Medulla oblongata (tissue), 1 donor: ENCODE measurements at regions not wholly inside any gene's neighbourhood (a gene's known extent, or its start where the extent isn't known, plus 50 kb on each side); places are given as distances from the start of the nearest gene placed in this dataset.

Source experiments
- DNase-seq: peaks from one replicate; pipeline ENCODE4 v3.0.0-alpha.2; 2015; ENCODE audit errors: extremely low spot score

DNA sequence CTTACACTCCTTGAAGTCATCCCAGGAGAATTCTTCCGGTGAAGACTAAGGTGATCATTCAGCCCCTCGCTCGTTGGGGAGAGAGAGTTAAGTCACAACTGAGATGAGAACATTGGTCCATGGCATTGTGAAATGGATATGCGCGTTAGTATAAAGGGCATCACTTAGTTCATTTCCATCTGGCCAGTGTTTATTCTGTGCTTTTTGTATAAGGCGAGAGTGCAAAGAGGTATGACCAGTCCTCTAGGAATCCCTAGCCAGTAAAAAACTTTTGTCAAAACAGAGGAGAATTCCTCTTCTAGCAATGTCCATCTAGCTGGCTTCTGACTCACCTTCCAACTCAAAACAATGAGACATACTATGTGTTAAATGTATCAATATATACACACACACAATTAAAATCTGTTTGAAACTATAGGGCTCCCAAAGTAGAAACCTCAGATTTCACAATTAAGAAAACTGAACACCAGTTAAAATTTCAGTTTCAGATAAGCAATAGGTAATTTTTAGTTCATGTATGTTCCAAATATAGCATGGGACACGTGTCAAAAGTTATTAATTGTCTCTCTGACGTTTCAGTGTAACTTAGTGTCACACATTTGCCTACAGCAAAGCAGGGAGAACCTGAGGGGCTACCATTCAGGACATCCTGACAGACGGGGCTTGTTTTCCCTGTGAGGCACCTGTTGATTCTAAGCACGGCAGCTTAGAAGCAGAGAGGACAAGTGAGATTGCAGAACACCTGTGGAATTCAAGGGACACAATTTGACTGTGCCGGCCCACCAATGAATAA is 158.9 kb downstream of the KLF6 start:
- no peak for DNase-seq

DNA sequence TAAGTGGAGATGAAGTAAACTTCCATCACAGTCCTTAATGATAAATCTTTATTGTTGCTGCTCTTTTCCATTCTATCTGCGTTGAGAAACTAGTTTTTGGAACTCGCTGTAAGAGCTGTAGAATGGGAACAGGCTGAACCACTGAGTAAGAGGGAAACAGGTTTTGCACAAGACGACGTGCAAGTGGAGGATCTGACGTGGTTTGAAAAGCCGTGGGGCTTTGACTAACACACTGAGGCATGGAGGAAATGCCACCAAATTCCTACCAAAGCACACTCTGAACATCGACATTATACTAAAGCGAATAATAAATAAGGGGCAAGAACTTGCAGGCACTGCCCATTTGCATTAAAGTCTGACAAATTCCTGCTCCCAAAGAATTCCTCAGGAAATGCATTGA is 160.6 kb downstream of the KLF6 start:
- no peak for DNase-seq

DNA sequence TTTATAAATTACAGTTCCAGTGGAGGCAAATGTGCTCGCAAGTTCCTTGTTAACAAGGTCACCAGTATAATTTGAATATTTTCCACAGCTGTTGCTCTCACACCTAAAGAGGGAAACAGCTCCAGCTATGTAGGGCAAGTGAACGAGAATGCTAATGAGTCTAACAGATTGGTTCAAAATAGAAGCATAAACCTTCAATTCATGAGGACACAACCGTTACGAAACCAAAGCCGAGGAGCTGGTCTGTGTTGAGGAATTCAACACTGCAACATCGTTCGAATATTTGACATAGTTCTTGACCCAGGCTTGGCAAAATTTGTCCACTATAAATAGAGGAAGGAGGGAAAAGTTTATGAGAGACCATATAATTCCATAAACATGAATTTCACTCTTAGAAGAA is 161.3 kb downstream of the KLF6 start:
- no peak for DNase-seq

DNA sequence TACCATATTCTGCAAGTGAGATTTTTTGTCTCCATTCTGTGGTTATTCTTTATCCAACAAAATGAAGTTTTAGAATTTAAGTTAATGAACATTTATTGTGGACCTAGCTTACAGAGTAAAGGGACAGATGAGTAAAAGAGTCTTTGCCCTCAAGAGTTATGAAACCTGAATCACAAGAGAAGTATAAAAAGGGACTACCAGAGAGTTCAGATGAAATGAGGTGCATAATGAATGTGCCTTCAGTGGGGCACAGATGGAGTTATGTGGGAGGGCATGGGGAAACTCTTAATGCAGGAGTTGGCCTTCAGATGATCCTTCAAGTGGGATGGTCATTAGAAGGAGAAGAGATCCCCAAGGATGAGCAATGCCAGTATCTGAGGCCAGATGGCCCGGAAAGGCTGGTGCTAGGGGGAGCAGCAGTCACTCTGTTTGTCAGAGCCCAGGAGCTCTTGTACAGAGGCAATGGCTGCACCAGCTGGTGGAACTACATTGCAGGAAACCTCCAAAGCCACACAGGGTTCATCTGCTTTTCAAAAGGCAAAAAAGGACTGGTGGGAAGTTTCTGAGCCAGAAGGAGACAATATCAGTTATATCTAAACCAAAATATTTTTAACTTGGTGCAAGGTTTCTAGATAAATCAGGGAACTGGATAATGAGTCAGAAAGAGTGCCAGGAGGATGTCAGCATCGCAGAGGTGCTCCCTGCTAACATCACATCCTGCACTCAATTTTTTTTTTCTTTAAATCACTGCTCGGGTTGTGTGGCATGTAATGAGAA is 162.0 kb downstream of the KLF6 start:
- no peak for DNase-seq

DNA sequence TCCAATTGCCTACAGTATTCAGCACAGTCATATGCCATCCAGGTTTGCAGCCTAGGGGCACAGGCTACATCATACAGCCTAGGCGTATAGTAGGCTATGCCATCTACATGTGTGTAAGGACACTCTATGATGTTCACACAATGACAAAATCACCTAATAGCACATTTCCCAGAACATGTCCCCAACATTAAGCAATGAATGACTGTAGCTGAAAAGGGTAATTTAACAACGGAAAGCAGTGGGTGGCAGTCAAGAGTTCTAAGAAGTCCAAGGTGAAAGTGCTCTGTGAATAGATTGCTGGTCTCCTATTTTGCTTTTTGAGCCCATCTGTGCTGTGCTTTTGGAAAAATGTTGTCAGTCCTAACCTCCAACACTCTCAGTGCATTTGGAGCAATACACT is 162.6 kb downstream of the KLF6 start:
- DNase-seq = no peak

DNA sequence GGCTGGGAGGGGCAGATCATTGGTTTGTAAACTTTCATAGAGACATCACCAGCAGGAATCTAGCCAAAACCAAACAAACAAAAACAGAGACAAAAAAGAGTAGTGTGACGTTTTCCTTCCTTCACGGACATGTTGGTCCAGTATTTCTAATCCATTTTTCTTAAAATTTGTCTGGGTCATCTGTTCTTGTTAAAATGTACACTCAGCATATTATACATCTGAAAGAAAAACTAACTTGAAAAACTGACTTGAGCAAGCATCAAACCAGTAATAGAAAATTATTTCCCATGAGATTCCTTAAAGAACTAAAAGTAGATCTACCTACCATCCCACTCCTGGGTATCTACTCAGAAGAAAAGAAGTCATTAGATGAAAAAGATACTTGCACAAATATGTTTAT is 164.2 kb downstream of the KLF6 start:
- no peak for DNase-seq

DNA sequence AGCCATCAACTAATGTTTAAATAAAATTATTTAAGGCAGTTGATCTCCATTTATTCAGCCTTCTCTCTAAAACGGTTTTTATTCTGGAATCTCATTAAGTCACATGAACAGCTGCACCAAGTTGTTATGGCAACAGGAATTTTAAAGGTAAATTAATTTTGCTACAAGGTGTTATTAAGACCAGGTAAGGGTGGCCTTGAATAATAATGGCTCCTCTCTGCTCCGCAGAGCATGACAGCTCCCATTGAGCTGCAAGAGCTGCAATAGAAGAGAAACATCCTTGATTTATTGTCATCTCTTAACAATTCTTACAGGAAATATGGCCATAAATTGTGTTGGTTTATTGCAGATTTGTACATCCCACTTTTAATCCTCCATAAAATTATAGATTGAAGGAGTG is 165.8 kb downstream of the KLF6 start:
- DNase-seq = no peak

DNA sequence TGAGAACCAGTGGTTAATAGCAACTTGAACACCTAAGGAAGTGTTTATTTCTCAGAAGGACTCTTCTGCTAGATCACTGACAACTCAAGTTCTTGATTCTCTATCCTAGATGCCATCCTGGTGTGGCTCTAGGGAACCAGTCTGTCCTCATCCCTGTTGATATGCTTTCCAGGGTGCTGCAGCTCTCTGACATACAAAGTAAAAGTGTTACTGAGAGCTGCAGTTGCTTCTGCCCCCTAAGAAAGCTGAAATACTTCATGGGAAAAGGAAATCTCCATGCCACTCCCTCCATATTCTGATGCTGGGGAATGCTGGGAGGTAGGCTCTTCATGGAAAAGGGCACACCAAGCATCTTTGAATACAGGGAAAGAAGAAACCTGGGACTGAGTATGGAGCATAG is 168.1 kb downstream of the KLF6 start:
- DNase-seq = no peak

DNA sequence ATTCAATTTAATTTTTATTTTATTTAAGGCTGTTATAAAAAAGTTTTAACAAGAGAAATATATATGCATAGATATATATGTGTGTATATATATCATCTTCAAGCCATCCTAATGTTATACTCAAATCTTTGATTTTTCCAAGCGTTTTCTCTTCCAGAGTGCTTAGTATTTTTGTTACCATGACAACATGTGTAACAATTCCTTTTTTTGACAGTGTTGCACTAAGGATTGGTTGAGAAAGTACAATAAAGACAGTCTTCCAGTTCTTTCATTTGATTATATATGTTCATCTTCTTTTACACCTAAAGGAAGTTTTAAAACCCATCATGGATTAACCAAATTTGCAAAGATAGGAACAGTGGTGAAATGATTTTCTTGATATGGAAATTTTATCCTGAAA is 171.7 kb downstream of the KLF6 start:
- DNase-seq = no peak

DNA sequence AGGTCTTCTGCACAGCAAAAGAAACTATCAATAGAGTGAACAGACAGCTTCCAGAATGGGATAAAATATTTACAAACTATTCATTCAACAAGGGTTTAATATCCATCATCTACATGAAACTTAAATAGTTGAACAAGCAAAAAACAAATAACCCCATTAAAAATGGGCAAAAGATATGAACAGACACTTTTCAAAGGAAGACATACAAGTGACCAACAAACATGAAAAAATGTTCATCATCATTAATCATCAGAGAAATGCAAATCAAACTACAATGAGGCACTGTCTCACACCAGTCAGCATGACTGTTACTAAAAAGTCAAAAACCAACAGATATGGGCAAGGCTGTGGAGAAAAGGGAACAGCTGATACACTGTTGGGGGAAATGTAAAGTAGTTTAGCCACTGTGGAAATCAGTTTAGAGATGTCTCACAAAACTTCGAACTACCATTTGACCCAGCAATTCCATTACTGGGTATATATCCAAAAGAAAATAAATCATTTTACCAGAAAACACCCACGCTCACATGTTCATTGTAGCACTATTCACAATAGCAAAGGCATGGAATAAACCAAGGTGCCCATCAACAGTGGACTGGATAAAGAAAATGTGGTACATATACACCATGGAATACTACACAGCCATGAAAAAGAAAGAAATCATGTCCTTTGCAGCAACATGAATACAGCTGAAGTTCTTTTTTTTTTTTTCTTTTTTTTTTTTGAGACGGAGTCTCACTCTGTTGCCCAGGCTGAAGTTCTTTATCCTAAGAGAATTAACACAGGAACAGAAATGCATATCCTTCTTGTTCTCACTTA is 172.6 kb downstream of the KLF6 start:
- no peak for DNase-seq

DNA sequence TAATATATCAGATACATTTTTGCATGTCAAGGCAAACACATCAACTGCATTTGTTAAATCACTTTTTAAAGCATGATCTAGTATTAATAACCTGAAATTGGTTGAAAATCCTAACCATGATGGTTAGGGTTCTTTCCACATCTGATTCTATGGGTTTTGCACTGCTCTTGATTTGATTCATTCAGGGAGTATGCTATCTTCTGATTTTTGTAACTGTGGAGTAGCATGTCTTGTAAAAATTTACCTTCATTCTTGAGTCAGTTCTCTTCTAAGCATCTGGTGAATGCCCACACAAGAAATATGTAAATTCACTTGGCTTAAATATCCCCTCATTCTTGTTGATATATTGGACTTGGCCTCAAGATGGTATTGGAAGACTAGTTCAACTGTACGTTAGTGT is 178.7 kb downstream of the KLF6 start:
- DNase-seq = no peak

DNA sequence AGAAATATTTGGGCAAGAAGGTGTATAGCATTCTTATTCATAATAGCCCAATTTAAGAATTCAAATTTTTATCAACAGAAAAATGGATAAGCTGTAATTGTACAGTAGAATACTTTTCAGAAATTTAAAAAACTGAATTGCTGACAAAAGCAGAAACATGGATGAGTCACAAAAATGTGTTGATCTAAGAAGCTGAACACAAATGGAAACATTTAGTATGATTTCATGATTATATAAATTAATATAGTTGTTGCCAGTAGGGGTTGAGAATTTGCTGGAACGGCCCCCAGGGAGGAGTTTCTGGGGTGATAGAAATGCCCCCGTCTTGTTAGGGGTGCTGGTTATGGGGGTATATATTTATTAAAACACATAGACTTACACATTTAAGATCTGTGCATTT is 179.1 kb downstream of the KLF6 start:
- no peak for DNase-seq

DNA sequence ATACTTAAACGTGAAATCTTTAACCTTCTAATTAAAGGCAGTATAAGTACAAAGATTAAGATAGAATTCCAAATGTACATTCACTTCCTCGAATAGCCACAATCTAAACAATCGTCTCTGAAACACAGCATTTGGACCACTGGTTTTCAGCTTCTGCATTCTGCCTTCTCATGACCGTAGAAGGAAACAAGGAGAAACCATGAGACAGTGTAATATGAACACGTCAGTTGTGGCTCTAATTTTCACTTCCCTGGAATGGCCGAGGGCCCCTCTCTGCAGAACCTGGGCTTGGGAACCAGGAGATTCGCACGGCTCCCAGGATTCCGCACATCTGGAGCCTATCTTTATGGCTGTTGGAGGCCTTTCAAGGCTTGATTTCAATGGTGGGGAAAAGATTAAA is 189.3 kb downstream of the KLF6 start:
- DNase-seq = peak; percentile 56

DNA sequence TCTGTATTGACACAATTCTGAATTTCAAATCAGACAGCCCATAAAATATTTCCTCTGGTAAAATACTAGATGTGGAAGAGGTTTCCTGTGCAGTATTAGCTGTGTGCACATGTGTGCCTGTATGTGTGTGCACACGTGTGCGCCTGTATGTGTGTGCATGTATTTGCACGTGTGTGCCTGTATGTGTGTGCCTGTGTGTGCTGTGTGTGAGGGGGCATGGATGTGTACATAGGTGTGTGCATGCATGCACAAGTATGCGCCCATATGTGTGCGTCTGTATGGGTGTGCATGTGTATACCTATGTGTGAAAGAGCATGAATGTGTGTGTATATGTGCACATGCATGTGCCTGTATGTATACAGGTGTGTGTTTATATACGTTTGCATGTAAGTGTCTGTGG is 191.4 kb downstream of the KLF6 start:
- no peak for DNase-seq

DNA sequence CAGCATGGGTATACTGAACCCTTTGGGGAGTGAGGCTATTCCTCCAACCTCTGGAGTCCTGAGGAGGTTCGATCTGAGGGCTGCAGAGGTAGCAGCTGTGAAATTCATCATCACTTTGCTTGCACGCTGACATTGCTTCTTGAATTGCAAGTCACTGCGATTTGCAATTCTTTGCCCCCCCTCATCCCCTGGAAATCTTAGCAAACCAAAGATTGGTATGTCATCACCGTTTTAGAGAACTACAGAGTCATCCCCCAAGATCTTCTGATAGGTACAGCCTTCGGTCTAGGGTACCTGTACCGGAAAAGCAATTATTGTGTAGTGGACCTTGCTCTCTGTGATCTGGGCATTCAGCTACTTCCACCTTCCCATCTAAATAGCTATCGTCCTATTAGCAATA is 192.6 kb downstream of the KLF6 start:
- no peak for DNase-seq

DNA sequence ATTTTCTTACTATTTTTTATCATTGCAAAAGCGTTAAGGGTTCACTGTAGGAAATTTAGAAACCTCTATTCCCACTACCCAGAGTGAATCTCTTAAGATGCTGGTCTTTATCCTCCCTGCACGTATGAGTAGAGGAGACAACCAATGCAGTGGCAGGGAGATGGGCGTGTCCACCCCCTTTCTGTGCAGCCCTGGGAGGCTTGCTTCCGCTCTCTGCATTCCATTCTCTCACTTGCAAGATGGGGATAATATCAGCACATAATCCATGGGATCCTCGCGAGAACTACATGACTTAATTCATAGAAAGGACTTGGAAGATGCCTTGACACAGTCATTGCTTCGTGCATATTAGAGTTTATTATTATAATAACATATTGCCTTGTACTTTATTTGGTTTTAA is 196.2 kb downstream of the KLF6 start:
- DNase-seq = no peak

DNA sequence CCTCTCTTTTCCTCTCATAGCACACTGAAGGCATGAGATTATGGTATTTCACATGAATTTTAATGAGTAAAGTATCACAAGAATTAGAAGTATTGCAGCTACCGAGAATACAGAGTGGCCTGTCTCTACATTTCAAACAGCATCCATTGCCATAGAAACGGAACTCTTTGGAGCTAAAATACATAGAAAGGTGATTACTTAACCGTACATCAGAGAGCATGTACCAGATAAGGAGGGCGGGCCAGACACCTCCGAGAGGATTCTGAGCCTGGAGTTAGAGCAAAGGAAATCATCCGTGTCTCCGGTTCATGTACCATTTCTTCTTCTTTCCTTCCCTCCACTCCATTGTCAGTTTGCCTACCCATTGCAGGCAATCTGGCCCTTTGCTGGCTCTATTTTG is 196.7 kb downstream of the KLF6 start:
- DNase-seq = no peak

DNA sequence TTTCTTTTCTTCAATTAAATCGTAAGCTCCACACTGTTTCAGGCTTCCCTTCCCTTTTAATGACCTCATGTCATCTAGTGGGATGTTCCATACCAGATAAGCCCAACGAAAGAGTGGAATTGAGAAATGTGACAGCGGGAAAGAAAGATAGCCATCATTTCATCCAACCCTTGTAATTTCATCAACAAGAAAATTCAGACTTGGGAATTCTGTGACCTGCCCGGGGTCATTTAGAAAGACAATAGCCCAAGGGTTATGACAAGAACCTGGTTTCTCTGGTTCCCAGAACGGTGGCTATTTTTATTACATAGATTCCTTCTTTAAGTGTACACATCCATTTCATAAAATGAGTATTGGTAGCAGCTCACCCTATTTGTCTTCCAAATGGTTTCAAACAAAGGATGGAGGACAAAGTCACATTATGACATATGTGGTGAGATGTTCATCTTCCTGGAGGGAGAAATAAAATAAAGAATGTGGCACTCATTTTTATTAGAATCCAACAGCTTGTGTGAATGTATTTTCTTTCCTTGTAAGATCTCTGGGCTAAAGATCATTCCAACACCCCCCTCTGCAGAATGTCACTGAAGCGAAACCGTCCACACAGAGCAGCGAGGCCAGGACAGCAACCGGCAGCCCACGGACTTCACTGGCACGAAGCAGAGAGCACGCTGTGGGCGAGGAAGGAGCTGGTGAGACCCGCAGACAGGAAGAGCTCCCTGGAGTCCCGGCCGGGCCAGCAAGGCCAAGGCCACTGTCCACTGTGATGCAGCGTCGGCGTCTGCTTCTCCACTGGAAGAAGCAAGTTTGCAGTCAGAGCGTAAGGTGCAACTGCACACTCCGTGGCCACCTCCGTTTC is 199.9 kb downstream of the KLF6 start:
- DNase-seq = no peak

DNA sequence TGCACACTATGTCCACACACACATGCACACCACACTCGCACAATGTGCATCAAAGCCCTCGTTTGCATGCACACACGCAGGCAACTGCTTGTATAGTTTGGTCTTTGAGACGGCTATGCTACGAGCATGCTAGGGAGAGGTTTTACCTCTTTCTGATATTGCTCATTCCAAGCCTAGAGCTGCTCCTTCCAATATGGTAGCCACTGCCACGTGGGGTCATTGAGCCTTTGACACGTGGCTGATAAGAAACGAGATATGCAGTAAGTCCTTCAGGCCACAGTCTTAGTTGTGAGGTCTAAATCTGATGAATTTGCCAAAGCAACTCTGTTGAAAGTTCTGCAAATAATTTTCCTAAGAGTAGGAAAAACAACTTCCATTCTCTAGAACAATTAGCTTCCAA is 204.4 kb downstream of the KLF6 start:
- DNase-seq = no peak

DNA sequence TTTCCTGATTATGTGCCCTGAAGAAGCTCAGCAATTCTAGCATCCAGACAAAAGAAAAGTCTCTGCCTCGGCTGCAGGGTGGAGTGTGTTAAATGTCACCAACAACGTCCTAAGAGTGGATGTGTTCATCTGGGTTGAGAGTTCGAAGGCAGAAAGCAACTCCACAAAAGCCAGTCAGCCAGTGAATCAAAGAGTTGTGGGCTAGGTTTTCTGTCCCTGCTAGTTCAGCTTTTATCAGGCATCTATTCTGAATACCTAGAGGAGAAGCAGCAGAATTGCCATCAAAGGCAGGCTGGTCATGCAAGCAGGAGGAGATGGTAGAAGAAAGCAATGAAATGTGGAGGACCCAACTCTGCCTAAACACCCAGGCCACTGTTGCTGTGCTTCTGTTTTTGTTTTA is 205.2 kb downstream of the KLF6 start:
- DNase-seq = no peak

DNA sequence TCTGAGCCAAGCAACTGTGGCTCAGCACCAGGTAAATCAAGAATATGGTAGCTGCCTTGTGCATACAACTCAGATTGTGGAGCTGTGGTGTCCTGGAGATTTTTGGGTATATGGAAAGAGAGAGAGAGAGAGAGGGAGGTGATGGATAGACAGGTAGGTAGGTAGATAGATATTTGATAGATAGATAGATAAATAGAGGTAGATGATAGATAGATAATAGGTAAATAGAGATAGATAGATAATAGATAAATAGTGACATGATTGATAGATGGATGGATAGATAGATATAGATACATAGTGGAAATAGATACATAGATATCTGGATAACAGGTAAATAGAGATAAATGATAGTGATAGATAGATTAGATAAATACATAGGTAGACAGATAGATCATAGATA is 206.3 kb downstream of the KLF6 start:
- no peak for DNase-seq

DNA sequence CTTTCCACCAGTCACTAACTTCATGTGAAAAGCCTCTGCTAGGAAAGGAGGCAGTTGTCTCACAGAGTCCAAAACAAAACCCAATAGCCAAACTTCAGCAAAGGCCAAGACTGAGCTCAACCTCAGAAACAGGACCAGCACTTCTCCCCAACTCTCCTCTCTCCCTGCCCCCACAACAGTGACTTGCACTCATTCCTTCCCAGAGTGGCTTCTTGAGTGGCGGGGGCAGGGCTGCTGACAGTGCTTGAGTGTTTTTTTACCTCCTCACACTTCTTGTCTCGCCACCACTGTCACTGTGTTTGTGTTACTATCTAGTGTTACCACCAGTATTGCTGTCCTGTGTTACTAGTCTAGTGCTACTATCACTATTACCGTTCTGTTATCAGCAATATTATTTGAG is 206.8 kb downstream of the KLF6 start:
- no peak for DNase-seq
